Stimulated activated CD4-positive, alpha-beta T cell treated with anti-CD3 and anti-CD28 coated beads, TNF-alpha, amount 100 ng/mL, for 48 hours (primary cell): ENCODE measurements at regions not wholly inside any gene's neighbourhood (a gene's known extent, or its start where the extent isn't known, plus 50 kb on each side); places are given as distances from the start of the nearest gene placed in this dataset.
"Not testable (repeated sequence)": the region's sequence is repeated elsewhere in the genome, so short reads cannot be mapped to it uniquely, and the experiment has no call there.

Experiments
- DNase-seq, 3 donors: peaks; one replicate each; pipeline ENCODE4 v3.0.0-alpha.2; 2020; ENCODE audit warnings: low read depth in 3 of 3

DNA sequence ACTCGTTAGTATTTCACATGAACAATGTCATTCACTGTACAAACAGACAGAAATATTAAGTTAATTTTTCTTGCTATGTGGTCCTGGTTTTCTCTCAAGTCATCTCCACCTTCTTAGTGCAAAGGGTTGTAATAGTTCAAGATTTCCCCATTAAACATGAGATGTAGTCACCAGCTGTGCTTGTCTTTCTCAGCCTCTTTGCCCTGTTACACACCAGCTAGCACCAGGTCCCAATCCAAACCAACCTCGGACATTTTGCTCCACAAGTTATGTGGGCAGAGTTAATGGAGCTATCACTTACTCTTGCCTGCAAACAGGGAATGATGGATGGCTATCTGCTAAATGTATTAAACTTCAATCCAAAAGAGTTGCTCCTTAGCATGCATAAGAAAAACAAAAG, 328.1 kb downstream of the TLE1 start:
- DNase-seq: no peak

DNA sequence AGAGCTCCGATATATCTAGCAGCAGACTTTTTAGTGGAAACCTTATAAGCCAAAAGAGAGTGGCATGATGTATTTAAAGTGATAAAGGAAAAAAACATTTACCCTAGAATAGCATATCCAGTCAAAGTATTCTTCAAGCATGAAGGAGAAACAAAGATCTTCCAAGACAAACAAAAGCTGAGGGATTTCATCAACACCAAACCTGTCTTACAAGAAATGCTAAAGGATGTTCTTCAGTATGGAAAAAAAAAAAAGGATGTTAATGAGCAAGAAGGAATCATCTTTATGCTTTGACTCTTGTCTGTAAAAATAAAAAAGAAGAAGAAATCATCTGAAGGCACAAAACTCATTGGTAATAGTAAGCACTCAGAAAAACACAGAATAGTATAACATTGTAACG, 338.2 kb downstream of the TLE1 start:
- DNase-seq: no peak

DNA sequence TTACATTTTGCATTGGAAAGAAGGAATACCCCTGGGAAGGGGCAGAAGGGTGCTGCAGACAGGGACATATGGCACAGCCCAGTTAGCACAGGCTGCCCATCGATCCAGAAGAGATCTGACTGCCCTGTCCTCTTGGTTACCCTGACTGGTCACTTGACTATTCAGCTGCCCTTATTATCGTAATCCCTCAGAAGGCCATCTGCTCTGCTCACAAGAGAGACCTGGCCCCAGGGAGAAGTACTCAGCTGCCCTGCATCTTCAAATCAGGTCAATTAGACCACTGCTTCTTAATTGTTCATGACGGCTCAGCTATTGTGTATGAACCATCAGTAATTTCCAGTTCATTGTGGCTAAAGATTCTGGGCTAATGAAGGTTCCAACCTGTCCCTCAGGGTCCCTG, 345.0 kb downstream of the TLE1 start:
- DNase-seq: no peak

DNA sequence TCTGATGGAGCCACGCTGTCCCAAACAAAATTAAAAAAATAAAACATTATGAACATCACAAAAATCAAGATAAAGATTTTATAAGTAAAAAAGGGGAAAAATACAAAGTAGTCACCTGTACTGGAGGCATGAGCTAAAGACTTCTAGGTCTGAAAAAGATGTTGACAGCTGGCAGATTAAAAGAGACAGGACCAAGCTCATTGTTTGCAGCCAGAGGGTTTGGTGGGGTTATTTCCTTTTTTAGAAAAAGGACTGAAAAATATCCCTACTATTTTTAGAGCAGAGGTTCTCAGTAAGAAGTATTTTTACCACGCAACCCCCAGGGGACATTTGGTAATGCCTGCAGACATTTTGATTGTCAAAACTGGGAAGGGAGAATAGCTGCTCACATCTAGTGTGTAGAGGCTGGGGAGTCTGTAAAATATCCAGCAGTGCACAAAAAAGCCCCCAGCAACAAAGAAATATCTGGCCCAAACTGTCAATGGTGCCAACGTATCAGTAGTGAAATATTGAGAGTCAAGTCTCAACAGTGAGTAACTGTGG, 353.4 kb downstream of the TLE1 start:
- no peak for DNase-seq

DNA sequence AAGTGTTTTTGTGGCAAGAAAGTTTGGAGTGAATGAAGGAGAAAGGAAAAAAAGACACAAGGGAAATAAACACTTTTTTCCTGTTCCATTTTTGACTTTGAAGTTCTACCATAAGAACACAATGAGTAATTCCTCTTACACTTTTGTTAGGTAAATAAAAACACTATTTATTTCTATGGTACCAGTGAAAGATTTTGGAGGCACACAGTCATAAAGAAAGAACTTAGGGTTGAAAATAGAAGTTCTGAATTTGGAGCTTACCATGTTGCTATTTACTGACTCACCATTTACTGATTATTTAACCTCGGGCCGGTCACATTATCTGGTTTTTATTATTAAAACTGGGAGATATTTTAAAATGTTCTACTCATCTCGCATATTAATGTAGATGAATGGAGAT, 367.8 kb downstream of the TLE1 start:
- DNase-seq: no peak

DNA sequence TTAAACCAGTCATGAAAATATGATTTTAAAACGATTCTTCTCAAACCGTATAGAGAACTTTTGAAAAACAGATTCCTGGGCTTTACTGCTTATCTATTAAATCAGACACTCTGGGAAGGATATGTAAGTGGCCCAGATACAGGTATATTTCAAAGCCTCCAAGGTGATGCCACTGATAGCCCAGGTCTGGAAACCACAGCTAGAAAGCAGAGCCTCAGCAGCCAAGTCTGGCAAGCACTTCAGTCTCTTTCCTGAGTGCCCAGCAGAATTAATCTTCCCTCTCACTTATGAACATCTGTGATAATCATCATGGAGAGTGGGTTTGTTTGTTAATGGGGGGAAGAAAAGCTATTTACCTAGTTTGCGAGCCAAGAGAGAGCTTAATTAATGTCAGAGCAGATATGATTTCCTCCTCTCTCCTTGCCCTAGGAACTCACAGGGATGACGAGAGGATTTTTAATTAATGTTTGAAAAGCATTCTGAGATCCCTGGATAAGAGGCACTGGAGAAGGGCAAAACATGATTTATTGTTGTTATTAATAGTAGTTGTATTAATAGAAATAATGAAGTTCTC, 368.4 kb downstream of the TLE1 start:
- DNase-seq: no peak

DNA sequence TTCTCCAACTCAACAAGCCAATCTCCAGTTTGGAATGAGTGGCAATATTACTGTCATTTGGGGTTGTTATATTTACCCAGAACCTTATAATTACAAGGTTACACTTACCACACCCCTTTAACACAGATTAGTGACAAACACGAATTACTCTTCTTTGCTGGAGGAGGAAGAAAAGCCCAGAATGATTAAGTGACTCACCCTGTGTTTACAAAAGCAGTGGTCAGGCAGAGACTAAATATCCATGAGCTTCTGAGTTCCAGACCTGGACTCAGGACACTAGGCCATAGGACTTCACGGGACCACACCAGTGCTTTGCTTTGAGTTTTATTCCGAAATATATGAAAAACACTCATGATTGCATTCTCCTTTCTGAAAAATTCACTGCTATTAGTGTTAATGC, 370.8 kb downstream of the TLE1 start:
- no peak for DNase-seq

DNA sequence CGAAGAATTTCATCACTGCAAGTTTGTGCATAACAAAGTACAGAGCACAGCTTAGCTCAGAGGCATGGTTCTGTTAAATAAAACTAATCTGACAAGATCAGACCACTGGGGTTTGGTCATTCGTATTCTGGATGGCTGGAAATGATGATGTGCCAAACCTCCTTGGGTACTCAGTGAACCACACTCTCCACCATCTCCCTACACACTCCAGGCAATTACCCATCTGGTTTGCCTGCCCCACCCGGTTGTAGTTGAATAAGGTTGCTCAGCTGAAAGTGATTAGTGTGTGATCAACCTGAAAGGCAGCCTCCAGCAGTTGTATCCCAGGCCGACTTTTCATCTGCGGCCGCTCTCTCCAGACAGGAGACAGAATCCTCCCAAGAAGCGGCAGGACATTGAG, 371.4 kb downstream of the TLE1 start:
- DNase-seq: no peak

DNA sequence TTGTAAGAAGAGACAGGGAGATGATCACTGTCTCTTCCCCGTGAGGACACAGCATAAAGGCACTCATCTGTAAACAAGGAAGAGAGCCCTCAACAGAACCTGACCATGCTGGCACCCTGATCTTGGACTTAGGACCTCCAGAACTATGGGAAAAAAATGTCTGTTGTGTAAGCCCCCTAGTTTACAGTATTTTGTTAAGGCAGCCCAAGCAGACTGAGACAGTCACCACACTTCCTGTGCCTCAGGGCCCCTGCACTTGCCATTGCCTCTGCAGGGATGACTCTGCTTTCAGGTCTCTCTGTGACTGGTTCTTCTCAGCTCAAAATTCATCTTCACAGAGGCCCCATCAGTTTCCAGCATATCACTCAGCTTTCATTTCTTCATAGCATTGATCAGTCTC, 372.1 kb downstream of the TLE1 start:
- no peak for DNase-seq

DNA sequence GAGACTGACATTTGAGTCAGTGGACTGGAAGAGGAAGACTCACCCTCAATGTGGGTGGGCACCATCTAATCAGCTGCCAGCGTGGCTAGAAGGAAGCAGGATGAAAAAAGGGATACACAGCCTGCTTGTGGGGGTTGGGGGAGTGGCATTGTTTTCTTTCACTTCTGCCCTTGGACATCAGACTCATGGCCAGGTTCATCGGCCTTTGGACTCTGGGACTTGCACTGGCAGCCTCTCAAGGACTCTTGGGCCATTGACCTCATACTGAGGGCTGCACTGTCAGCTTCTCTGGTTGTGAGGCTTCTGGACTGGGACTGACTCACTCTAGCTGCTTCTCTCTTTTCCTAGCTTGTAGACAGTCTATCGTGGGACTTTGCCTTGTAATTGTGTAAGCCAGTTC, 374.9 kb downstream of the TLE1 start:
- no peak for DNase-seq

DNA sequence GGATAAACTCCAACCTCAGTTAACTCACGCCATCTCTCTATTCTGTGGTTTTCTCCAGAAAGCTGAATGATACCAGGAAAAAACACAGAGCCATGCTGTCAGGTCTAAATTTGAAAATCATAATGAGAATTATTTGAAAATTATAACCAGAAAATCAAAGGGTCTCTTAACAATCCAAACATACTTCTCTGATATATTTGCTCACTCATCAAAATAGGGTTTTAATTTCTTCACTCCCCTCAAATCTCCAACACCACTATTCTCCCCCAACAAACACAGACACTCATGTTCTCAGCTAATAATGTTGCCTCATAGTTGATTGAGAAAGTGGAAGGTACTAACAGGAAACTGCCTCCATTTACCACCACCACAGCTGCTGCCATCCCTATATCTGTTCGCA, 375.5 kb downstream of the TLE1 start:
- DNase-seq: no peak

DNA sequence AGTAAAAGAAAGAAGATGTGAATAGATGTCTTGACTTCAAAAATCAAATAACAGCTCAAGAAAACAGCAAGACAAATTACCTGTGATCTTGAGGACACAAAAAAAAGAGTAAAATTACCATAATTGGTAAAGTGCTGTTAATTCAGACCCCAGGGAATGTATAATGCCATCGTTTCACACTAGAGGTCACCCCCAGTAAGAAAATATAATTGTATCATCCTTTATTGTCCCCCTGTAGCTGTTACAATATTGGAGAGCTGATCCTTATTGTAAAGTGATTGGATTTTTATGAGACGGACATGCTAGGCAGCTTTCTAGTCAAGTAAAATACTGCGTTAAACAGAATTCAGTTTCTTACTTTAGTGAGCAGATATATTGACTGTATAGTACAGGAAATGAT, 377.0 kb downstream of the TLE1 start:
- no peak for DNase-seq

DNA sequence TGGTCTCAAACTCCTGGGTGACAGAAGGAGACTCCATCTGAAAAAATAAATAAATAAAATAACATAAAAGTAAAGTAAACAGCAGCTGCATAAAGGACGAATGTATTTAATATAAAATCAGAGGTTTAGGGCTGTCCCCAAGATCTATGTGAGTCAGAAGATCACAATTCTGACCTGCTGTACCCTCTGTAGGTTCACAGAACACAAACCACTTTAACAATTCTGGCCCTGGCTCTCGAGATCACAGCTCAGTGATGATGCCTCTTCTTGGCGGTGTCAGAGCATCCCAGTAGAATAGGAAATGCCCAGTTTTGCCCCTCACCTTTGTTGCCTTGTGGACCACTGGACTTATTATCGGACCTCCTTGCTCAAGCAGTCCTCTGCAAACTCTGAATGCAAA, 380.9 kb downstream of the TLE1 start:
- DNase-seq: no peak

DNA sequence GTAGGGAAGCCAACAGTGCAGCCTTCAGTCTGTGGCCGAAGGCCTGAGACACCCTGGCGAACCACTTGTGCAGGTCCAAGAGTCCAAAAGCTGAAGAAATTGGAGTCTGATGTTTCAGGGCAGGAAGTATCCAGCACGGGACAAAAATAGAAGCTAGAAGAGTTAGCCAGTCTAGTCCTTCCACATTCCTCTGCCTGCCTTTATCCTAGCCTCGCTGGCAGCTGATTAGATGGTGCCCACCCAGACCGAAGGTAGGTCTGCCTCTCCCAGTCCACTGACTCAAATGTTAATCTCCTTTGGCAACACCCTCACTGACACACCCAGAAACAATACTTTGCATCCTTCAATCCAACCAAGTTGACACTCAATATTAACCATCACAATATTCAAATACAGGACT, 381.6 kb downstream of the TLE1 start:
- not testable (repeated sequence) for DNase-seq

DNA sequence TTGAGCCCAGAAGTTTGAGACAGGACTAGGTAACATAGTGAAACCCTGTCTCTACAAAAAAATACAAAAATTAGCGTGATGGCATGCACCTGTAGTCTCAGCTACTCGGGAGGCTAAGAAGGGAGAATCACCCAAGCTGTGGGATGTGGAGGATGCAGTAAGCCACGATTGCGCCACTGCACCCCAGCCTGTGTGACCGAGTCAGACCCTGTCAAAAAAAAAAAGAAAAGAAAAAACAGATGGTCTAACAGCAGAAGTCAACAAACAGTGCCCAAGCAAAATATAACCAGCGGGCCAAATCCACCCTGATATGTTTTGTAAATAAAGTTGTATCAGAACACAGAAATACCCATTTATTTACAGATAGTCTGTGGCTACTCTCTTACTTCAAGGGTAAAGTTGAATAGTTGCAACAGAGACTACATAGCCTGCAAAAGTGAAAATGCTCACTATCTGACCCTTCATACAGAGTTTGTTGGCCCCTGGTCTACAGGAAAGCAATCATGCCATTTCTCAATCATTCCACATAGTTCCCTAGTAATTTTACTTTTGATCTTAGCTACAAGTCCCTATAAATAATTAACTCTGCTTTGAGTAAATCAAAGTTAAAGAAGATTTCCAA, 383.7 kb downstream of the TLE1 start:
- DNase-seq: no peak

DNA sequence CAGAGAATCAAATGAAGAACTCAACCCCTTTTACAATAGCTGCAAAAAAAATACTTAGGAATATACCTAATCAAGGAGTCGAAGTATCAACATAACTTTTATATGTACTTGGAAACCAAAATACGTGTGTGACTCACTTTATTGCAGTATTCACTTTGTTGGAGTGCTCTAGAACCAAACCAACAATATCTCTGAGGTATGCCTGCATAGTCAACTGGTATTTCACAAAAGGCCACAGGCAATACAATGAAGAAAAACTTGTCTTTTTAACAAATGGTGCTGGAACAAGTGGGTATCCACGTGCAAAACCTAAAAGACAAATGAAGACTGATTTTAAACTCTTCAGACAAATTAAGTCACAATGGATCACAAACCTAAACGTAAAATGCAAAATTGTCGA, 385.7 kb downstream of the TLE1 start:
- DNase-seq: no peak

DNA sequence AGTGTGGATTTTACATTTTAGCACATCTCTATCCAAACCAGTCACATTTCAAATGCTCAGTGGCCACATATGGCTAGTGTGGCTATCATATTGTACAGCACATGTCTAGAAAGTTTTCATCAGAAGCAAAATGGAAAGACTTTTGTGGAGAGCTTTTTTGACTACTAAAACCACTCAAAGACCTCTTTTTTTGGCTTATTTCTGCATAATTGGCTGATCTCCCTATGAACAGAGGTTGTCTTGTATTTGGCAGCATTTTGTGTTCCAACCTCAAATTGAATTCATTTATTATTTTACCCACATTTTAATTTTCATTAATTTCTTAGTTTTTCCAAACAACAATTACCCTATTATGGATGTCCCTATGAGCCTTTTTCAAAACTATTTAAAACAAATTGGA, 395.7 kb downstream of the TLE1 start:
- no peak for DNase-seq

DNA sequence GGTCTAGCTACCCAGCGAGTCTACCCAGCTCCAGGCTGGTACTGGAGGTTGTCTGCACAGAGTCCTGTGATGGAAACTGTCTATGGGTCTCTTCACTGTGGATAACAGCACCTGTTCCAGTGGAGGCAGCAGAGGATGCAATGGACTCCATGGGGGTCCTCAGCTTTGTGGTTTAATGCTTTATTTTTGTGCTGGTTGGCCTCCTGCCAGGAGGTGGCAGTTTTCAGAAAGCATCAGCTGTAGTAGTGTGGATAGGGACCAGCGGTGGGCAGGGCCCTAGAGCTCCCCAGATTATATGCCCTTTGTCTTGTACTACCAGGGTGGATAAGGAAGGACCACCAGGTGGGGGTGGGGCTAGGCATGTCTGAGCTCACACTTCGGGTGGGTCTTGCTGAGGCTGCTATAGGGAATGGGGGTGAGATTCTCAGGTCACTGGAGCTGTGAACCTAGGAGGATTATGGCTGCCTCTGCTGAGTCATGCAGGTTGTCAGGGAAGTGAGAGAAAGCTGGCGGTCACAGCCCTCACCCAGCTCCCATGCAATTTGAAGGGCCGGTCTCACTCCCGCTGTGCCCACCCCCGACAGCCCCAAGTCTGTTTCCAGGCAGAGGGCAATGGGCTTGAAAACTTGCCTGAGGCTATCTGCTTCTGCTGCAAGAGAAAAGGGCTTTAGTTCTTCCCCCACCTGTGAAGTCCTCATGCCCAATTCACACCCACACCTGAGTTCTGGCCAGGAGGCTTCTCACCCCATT, 397.1 kb downstream of the TLE1 start:
- DNase-seq: no peak

DNA sequence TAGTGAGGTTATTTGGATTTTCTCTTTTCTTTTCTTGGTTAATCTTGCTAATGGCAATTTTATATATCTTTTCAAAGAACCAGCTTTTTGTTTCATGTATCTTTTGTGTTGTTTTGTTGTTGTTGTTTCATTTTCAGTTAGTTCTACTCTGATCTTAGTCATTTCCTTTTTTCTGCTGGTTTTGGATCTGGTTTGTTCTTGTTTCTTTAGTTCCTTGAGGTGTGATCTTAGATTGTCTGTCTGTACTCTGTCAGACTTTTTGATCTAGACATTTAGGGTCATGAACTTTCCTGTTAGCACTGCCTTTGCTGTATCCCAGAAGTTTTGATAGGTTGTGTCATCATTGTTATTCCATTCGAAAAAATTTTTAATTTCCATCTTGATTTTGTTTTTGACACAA, 399.7 kb downstream of the TLE1 start:
- DNase-seq: no peak

DNA sequence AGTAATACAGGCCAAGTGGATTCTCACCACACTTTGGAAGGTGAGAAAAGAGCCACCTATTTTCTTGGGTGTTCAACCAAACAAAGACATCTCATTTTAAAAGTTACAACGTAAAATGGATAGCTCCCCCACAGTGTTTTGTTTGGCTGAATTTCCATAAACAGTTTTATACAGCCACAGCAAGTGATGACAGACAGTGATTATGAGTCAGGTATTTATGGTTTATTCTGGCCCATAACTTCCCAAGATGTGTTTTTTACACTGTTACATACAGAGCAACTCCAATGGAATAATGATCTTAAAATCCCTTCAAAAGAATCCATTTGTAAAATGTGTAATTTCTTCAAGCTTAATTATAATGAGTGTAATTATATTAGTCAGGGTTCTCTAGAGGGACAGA, 421.3 kb downstream of the TLE1 start:
- no peak for DNase-seq

DNA sequence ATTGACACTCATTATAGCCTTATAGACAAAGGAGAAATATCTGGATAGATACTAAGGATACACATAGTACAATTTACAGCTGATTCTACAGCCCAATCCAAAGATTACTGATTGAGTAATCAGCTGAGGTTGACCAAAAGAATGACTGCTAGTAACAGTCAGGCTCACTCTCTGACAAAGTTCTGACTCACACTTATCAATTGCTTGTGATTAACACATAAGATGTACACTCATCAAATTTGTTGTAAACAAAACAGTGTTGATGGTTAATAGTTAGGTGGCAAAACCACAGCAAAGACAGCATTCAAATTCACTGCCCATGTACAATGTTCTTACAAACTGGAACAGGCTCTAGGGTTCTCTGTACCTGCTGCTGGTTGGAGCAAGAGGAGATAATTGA, 422.7 kb downstream of the TLE1 start:
- no peak for DNase-seq

DNA sequence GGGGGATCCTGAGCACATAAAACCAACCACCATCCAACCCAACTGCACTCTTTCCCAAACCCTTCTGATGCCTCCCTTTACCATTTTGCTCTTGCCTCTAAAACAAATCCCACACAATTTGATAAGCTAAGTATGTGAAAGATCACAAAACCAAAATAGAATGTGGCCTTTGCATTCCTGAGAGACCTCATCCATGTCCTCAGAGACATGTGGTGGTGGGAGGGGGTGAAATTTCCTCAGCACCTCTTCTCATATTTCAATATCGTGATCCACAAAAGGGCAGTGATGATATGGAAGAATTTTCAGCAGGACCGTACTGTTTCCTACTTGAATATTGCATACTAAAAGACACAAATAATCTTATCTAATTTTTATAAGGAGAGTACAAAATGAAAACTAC, 423.3 kb downstream of the TLE1 start:
- no peak for DNase-seq

DNA sequence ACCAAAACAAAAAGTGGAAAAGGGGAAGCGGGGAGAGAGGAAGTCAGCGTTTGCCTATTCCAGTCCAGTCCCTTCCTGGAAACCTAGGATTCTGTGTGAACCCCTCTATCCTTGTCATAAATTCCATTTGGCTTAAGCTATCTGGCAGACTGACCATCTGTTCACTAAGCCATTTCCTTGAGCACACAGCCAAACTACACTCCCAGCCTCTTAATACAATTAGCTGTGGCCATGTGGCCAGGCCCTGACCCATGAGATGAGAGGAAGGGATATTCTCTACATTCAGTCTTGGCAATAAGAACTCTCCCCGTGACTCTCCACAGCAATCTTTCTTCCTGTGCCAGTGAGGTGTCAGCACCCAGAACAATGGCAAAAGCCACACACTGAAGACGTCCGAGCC, 424.8 kb downstream of the TLE1 start:
- DNase-seq: no peak
